ENCODE measurements at regions not wholly inside any gene's neighbourhood (a gene's known extent, or its start where the extent isn't known, plus 50 kb on each side); places are given as distances from the start of the nearest gene placed in this dataset.
"Not testable (repeated sequence)": the region's sequence is repeated elsewhere in the genome, so short reads cannot be mapped to it uniquely, and the experiment has no call there.

DNA sequence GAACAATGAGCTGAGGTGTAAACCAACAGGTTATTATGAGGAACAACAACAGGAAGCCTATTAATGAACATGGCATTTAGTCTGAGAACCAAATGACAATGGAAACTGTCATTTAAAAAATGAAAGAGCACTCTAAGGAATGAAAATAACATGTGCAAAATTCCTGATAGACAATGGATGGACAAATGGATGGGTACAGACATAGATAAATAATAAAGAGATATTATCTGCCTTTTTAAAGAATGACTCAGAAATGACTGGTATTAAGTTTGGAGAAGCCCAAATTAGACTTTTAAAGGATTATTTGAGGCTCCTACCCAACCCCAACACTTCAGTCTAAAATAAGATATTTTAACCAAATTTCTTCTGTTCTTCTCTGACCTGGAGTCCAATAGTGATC lies 650.5 kb upstream of the ZNF385D start:
- Histone ChIP-seq H3K36me3 (ENCODE audit: insufficient read depth, low read length) (no peaks in the 10 kb centered on the region), H3K27ac (ENCODE audit: low read depth in 1 of 2, low read length in 2 of 2) (no peak overlapping the region), H3K27me3 (ENCODE audit: control insufficient read depth in 1 of 2, insufficient read depth in 2 of 2, low read length in 2 of 2) (no peaks in the 10 kb centered on the region), H3K4me1 (ENCODE audit: insufficient read depth, low read length) (no peaks in the 10 kb centered on the region), H3K4me3 (ENCODE audit: low read length) (no peak overlapping the region), H3K9me3 (ENCODE audit: control insufficient read depth in 1 of 2, insufficient read depth in 1 of 2, low read length in 2 of 2) (peaks cover 0 to 3% of the 10 kb centered on the region in 2 experiments)
- Mint-ChIP-seq H3K36me3 (ENCODE audit: low read depth) (no peaks in the 10 kb centered on the region), H3K4me3 (no peak overlapping the region), H3K9me3 (peaks cover 9% of the 10 kb centered on the region), H3K4me1 (ENCODE audit: low read depth) (no peaks in the 10 kb centered on the region), H3K27me3 (no peaks in the 10 kb centered on the region), H3K27ac (no peak overlapping the region)
- ChIA-PET CTCF (no interaction called here), POLR2A (no interaction called here)
- TF ChIP-seq CTCF (IDR thresholded peaks at IDR 0.05) = no peak
- no peak for DNase-seq
- no peak for ATAC-seq (ENCODE audit: poor library complexity)
- intact Hi-C loops (cut with DNase I, micrococcal nuclease) = no loop called here

DNA sequence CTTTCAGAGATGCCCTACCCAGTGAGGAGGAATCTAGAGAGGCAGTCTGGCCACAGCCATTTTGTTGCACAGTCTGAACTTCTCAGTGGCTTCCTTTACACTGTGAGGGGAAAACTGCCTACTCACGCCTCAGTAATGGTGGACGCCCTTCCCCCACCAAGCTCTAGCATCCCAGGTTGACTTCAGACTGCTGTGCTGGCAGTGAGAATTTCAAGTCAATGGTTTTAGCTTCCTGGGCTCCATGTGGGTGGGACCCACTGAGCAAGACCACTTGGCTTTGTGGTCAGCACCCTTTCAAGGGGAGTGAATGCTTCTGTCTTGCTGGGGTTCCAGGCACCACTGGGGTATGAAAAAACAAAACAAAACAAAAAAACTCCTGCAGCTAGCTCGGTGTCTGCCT lies 663.2 kb upstream of the ZNF385D start:
- no peak overlapping the region for H3K27ac Mint-ChIP-seq
- ChIA-PET CTCF (no interaction called here), POLR2A (no interaction called here)

GRCh38 chr3:22416838-22417446 lies 665.9 kb upstream of the ZNF385D start:
- H3K27me3 ChIP-seq (ENCODE audit: control insufficient read depth in 1 of 2, insufficient read depth in 2 of 2, low read length in 2 of 2); H3K4me3 Mint-ChIP-seq; CTCF ChIA-PET; intact Hi-C loops (cut with DNase I, micrococcal nuclease); H3K36me3 Mint-ChIP-seq (ENCODE audit: low read depth); H3K4me1 Mint-ChIP-seq (ENCODE audit: low read depth); H3K9me3 Mint-ChIP-seq; ATAC-seq (ENCODE audit: poor library complexity); H3K4me1 ChIP-seq (ENCODE audit: insufficient read depth, low read length); H3K27ac Mint-ChIP-seq; H3K4me3 ChIP-seq (ENCODE audit: low read length); H3K27me3 Mint-ChIP-seq; H3K36me3 ChIP-seq (ENCODE audit: insufficient read depth, low read length); H3K27ac ChIP-seq (ENCODE audit: low read depth in 1 of 2, low read length in 2 of 2); DNase-seq; POLR2A ChIA-PET: not testable (repeated sequence)
- peaks cover 0 to 21% of the 10 kb centered on the region in 2 experiments for H3K9me3 ChIP-seq (ENCODE audit: control insufficient read depth in 1 of 2, insufficient read depth in 1 of 2, low read length in 2 of 2)

More for the DNA sequence above, 663.2 kb upstream of the ZNF385D start:
- peaks cover 2% of the 10 kb centered on the region for H3K9me3 Mint-ChIP-seq
- ATAC-seq (ENCODE audit: poor library complexity) (no peak), DNase-seq (no peak)
- H3K4me3 Mint-ChIP-seq = no peak overlapping the region
- H3K27me3 Mint-ChIP-seq = no peaks in the 10 kb centered on the region
- peaks cover 0 to 21% of the 10 kb centered on the region in 2 experiments for H3K9me3 ChIP-seq (ENCODE audit: control insufficient read depth in 1 of 2, insufficient read depth in 1 of 2, low read length in 2 of 2)
- intact Hi-C loops (cut with DNase I, micrococcal nuclease) = no loop called here
- no peaks in the 10 kb centered on the region for H3K4me1 Mint-ChIP-seq (ENCODE audit: low read depth)
- H3K4me1 ChIP-seq (ENCODE audit: insufficient read depth, low read length) = no peaks in the 10 kb centered on the region
- no peaks in the 10 kb centered on the region for H3K36me3 Mint-ChIP-seq (ENCODE audit: low read depth)
- H3K4me3 ChIP-seq (ENCODE audit: low read length) = no peak overlapping the region
- H3K27ac ChIP-seq (ENCODE audit: low read depth in 1 of 2, low read length in 2 of 2) = no peak overlapping the region
- H3K27me3 ChIP-seq (ENCODE audit: control insufficient read depth in 1 of 2, insufficient read depth in 2 of 2, low read length in 2 of 2) = no peaks in the 10 kb centered on the region
- TF ChIP-seq CTCF (IDR thresholded peaks at IDR 0.05) = no peak
- no peaks in the 10 kb centered on the region for H3K36me3 ChIP-seq (ENCODE audit: insufficient read depth, low read length)

- Mint-ChIP-seq H3K36me3 (ENCODE audit: low read depth) (no peaks in the 10 kb centered on the region), H3K27ac (no peak overlapping the region), H3K27me3 (no peaks in the 10 kb centered on the region), H3K4me1 (ENCODE audit: low read depth) (no peaks in the 10 kb centered on the region), H3K4me3 (no peak overlapping the region), H3K9me3 (peaks cover 2% of the 10 kb centered on the region)
- no peaks in the 10 kb centered on the region for H3K36me3 ChIP-seq (ENCODE audit: insufficient read depth, low read length)
- no peak for ATAC-seq (ENCODE audit: poor library complexity)
- intact Hi-C loops (cut with DNase I, micrococcal nuclease) = no loop called here
- no peaks in the 10 kb centered on the region for H3K4me1 ChIP-seq (ENCODE audit: insufficient read depth, low read length)
- POLR2A ChIA-PET = no interaction called here
- H3K4me3 ChIP-seq (ENCODE audit: low read length) = no peak overlapping the region
- no peaks in the 10 kb centered on the region for H3K27me3 ChIP-seq (ENCODE audit: control insufficient read depth in 1 of 2, insufficient read depth in 2 of 2, low read length in 2 of 2)
- CTCF ChIA-PET = no interaction called here
- H3K9me3 ChIP-seq (ENCODE audit: control insufficient read depth in 1 of 2, insufficient read depth in 1 of 2, low read length in 2 of 2) = peaks cover 0 to 18% of the 10 kb centered on the region in 2 experiments
- DNase-seq = no peak
- H3K27ac ChIP-seq (ENCODE audit: low read depth in 1 of 2, low read length in 2 of 2) = no peak overlapping the region
- no peak for TF ChIP-seq CTCF (IDR thresholded peaks at IDR 0.05)
These were observed 668.3 kb upstream of the ZNF385D start for GRCh38 chr3:22419261-22419660.

All from CD4-positive, alpha-beta T cell (primary cell).